Amniotic stem cell (primary cell): ENCODE measurements at regions not wholly inside any gene's neighbourhood (a gene's known extent, or its start where the extent isn't known, plus 50 kb on each side); places are given as distances from the start of the nearest gene placed in this dataset.

Experiments
- DNase-seq: peaks from one replicate; lab custom pipeline; 2025; lab: John Stamatoyannopoulos, UW

DNA sequence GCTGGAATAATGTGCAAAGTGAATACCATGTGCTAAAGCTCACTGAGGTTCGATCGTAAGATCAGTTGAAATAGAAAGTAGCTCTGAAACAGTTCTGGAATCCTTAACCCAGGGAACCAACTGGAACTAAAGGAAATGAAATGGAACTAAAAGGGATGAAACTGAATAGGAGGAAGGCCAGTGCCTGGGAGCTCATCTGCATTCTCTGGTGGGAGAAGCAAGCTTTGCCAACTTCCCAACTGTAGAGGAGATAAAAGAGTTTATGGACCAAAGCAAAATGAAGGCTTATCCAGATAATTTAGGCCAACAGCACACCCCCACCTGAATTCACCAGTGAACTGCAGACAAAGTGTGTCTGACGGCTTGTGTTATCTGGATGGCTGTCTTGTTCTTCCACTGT, 188.6 kb upstream of the HABP2 start:
- no peak for DNase-seq

DNA sequence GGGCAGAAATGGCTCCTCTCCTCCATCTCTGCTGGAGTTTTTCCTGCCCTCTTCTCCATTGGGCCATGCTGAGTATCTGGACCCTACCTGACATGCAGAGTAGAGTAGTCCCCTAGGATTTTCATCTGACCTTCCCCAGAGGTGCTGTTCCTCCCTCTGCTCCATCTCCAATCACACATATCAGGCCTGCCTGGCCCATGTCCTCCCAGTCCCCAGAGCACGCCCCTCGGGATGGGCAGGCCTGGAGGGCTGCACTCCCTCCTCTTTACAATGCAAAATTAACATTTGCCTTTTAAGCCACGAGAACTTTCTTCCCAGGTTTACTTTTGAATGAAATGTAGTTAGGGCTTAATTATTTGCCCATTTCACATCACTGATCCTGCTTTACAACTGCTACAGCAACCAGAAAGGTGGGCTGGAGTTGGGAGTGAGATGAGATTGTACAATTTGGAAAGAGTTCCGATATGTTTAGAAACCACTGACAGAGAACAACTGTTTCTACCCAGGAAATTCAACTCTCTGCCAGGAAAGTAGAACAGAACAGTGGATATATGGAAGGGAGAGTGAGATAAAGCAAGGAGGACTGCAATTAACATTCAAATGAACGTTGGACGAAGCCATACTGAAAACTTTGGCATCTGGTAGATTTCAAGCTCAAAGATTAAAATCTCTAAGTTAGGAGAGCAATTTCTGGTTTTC, 184.0 kb upstream of the HABP2 start:
- DNase-seq = no peak

DNA sequence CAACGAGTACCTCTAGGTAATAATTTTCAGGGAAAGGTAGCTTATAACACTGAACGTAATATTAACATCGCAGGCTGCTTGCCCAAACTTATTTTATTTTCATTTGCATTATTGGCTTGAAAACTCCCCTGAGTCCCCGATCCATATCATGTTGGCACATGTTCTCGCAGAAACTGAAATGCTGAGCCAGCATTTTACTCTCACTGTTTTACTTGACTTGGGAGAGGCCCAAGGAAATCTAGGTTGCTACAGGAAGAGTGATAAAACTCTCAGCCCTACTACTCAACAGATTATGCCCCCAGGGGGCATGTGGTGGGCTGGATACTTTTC, 183.5 kb upstream of the HABP2 start:
- no peak for DNase-seq

DNA sequence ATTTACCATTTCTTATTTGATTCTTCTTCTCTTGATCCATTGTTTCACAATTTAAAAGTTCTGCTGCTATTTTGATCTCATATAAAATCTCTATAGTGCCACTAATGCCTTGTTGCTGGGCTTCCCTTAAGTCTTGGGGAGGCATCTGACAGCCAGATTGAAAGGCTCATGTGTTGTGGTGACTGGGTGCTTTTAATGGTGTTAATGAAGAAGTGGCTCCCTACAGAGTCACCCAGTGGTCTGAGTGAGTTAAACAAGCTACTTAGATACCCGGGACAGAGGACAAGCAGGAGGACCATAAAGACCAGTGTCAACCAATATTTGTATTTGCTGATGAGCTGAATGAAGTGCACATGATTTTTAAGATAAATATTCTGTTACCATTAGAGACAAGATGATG, 176.4 kb upstream of the HABP2 start:
- DNase-seq = no peak

DNA sequence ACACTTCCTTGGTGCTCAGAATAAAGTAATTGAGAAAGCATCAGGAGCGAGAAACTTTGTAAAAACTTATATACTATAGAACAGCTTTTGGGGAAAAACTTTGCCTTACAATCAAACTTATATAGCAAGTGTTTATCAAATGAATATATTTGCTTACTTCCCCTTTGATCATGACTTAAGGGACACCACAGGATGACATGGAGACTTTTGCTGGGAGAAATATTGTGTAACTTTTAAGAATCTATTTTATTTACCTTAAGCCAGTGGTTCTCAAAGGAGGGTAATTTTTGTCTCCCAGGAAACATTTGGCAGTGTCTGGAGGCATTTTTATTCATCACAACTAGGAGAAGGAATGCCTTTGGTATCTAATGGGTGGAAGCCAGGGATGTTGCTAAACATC, 173.8 kb upstream of the HABP2 start:
- DNase-seq = no peak

DNA sequence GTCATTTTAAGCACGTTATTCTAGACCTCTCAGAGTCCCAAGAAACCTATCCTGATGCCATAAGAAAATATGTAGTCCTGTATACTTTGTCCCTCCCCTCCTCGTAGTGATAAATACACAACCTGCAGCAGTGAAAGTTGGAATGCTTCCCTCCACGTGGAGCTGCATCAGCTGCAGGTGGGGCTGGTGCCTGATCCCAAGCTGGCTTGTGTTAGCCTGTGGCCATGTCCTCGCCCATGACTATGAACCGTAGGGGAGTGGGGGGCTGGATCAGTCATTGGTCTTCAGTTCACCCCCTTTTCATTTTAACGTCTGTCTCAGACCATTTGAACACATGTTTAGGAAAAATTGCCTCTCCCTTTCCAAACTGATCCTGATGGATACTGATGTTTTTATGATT, 171.4 kb upstream of the HABP2 start:
- DNase-seq = no peak

DNA sequence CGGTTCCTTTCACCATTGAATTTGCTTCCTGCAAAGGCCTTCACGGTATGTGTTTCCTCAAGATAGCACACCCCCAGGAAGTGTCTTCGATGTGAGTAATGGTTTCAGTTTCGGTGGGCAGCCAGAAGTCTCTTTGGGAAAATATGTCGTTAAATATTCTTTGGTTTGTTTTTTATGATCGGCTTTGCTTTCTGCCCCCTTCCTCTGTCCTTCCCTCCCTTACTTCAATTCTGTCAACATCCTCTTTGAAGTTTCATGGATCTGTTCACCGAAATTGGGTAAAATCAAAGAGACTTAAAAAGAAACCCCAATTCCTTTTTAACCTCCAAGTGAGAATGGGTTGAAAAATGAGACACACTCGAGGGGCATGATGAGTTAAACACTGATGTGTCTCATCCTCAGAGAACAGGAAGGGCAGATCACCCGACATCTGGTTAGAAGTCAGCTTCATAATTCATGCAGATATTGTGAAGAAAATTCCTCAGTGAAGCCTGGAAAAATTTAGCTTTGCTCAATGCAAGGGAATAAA, 170.8 kb upstream of the HABP2 start:
- peak; percentile 24 for DNase-seq

DNA sequence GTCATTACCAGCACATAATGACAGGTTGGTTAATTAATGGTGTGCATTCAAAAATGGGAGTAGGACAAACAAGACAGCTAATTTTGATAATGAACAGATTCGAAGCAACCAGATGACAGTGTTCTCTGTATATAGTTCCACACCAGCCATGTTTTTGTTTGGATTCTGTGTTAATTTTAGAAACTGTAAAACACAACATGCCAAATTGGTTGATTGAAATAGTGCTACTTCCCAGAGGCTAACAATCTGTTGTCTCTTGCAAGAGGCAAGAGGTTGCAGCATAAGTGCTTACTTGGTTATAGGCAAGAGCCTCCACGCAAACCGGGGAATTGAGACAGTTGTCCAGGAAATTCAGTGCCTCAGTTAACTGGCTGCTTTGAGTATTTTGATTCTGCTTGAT, 170.2 kb upstream of the HABP2 start:
- no peak for DNase-seq

DNA sequence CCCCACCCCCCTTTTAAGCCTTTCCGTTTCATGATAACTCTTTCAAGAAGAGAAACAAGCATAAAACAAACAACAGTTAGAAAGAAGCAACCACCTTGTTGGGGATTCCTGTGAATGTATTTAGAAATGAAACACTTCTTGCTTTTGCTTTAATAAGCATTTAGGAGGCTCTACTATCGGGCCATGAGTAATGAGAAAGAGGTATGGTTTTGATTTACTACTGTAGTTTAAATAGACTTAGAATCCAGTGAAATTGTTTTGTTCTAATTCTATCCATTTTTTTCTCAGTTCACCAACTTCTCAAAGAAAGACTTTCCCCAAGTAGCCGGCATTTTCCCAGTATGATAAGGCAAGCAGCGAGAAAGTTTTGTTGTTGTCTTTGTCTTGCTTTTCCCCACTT, 168.7 kb upstream of the HABP2 start:
- DNase-seq = no peak

DNA sequence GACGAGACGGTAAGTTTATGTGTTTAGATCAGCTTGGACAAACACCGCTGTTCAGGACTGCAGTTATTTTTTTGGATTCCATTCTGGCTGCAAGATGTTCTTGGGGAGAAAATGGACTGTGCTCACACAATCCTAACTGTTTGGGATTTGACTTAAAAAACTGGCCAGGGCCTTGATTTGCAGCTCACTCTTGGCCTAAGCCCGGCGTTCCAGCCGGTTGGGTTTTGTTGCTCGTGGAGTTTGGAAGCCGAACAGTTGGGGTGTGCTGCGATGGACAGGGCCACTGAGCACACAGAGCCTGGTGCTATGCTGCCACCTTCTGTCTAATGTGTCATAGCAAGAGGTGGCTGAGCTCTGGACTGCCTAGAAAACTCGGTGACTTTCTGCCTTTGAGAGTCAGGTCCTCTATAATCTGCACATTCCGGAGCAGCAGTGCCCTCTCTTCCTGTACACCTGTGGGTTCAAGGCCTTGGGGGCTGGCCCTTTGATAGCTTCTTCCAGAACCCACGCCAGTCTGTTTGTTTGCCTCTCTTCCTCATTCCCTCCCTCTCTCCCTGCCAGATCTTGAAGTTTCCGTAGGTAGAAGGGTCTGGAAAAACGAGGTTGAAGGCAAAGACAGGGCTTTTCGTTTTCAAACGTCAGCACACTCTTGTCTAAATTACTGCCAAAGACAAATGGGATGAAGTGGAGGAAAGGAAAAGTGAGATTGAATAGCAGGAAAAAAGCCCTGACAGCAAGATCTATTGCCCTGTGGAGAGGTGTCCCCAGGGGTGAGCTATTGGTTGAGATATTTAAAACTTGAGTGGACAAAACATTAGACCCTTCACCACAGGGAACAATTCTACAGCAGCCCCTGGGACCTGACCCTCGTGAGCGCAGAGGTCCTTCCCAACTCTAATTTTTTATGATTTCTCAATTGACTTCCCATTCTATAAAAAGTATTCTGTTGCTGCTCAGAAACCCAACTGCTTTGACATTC, 167.5 kb upstream of the HABP2 start:
- peak; percentile 81 for DNase-seq

DNA sequence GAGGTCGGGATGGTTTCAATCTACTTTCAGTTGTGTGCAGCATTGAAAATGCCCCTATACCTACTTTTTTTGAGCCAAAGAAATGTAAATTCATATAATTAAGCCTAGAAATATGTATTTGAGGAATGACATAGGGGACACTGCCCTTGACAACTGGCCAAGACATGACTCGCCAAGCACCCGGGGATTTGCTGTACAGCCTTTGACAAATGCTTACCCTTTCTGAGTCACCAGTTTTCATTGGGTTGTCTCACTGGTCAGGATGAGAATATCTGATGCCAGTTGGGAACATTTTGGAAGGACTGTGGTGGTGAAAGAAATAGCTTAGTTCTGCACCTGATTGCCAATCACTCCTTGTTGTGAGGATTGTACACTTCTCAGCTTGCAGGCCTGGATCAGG, 166.8 kb upstream of the HABP2 start:
- DNase-seq = peak; percentile 32

DNA sequence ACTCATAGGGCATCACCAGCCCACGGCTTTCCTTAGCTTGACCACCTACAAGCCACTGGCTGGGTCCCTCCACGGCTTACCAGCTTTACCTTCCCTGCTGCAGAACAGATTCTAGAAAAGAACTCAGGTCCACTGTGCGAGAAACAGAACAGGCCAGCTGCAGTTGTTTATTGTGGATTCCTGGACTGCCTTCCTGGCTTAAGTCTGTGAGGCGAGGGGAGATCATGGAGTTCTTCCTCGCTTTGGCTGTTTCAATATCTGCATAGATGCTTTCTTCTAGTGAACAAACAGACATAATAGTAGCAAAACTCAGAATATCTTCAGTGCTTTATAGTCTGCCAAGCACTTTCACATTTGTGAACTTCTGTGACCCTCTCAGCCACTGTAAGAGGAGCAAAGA, 162.9 kb upstream of the HABP2 start:
- DNase-seq = no peak

DNA sequence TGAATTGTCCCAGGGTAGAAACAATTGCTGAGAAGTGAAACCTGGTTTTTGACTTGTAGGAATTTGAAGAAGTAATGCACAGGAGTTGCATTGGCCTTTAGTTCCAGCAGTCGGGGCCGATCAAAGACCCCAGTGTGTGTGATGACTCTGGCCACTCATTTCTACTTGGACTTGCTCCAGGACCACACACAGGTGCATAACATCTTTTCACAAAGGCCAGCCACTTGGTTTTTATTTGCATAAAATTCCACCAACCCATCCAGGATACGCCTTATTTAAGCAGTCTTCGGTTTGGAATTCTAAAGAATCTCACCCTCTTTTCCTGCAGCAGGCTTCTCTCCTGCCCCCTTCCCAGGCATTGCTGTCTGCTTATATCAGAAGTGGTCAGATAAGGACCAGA, 162.0 kb upstream of the HABP2 start:
- no peak for DNase-seq

DNA sequence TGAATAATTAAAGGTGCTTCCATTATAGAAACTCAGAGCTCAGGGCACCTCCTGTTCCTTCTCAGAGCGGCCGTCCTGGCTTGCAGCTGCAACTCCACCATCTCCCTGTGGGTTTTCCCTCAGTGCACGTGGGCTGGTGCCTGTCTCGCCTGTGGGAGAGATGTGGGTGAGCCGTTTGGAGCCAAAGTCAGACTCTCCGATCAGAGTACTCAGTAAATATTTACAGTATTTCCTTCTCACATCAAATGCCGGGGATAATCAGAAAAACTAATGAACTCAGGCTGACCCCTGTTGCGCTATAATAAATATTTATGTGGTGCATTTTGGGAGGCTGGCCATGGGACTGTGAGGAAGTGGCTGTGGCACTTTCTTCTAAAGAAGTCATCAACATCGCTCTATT, 155.8 kb upstream of the HABP2 start:
- no peak for DNase-seq

DNA sequence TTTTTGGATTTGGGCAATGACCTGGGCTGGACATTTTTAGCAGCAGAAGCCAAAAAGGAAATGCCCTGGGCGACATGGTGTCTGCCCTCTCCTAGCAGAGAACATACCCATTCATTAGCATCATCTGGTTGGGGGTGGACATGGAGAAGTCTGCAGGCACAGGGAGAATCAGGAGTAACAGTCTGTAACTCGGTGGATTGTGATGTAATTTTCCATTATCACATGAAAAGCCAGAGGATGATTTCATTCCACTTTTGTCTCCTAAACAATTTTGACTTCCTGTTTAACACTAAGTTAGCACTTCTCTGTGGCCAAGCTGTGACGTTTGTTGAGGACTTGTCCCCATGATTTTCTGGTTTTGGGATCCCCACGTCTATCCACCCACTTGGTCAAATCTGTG, 153.8 kb upstream of the HABP2 start:
- DNase-seq = no peak

DNA sequence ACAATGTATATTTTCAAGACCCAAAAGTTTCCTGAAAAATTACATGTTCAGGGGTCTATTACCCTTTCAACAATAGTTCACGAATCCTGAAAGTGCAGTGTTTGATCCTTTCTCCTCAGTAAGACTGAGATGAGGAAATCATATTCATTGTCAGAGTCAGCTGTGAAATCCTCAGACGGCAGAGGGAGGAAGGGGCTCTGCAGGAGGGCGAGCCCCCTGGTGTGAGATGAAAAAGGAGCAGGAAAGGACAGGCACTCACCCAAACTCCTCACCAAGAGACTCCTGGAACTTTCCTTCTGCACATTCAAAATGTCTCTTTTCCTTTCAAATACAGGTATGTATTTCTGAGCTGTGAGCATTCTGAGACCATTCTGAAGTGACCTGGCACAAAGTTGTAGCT, 150.3 kb upstream of the HABP2 start:
- no peak for DNase-seq

DNA sequence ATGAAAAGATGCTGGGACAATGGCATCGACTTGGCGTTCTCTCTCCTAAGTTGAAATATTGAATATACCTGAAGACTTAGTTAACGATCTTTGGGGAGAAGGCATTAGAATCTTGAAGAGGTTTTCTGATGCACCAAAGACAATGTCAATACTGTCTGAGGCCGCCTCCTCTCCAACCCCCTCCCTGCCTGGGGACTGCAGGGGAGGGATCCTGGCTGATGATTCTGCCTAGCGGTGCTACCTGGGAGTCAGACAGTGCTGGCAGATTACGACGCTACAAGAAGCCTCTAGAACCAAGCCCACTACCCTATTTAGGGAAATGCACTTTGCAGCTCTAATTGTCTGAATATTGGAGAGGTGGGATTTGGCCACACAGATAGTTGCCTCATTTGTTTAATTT, 145.6 kb upstream of the HABP2 start:
- no peak for DNase-seq

DNA sequence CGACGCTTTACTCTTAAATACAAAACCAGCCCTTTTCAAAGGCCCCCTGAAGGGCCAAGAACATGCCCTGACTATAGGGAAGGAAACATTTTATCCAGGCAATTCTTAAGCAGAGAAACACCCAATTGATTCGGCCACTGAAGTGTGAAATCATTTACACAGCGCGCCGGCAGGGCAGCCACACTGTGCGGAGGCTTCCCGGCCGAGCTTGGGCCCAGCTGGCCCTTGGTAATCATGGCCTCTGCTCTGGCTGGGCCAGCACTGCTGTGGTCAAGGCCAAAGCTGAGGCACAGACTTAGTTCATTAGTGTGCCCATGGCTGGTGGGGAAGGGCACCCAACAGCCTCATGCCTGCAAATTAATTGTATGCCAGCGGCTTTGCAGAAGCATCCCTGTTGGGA, 143.7 kb upstream of the HABP2 start:
- no peak for DNase-seq

DNA sequence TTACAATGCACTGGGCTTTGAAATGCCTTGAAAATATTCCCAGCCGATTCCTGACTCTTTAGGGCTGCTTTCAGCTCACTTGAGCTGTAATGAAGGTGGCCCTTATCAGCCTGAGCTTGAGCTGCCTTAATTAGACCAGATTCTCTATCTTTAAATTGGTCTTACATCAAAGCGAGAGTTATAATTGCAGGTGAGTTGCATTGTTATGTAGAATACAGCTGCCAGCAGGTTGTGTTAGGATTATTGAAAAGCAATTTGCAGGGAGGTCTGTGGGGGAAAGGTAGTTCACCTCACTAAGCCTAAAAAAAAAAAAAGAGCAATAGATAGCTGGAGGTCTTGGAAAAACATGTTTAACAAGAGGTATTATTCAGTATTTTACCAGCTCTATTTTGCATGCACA, 142.2 kb upstream of the HABP2 start:
- no peak for DNase-seq

DNA sequence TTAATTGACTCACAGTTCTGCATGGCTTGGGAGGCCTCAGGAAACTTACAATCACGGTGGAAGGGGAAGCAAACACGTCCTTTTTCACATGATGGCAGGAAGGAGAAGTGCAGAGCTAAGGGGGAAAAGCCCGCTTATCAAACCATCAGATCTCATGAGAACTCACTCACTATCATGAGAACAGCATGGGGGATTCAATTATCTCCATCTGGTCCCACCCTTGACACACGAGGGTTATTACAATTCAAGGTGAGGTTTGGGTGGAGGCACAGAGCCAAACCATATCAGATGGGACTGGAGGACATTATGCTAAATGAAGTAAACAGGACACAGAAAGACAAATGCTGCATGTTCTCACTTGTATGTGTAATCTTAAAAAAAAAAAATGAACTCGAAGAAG, 141.4 kb upstream of the HABP2 start:
- DNase-seq = no peak

DNA sequence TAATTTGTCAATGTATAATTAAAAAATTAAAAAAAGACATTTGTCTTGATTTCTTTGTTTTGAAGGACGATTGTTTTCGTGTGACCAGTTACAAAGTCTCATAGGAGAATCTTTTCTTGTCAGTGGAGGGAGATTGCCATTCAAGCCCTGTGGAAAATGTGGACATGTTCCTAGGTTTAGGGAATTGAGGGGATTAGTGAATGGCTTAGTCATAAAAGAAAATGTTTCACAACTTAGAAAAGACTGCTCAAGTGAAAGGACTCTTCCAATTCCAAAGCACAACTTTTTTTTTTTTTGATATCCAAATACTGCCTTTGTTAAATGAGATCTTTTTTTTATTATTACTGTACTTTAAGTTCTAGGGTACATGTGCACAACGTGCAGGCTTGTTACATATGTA, 140.7 kb upstream of the HABP2 start:
- no peak for DNase-seq

DNA sequence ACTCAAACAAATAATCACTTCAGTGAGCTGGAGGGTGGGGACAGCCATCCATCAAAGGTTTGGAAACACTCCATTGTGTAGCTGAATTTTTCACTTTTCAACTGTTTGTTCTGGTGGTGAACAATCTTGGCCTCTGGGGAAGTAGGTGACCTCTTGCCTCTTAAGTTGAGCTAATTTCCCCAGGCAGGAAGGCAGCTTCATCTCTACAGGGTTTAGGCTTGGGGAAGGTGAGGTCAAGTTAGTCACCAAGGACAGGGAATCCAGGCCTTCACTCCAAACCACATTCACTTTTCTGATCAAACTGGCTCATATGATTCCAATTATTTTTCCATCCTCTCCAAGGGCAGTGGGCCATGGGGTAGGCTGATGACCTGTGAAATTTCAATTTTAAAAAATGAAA, 138.3 kb upstream of the HABP2 start:
- no peak for DNase-seq

DNA sequence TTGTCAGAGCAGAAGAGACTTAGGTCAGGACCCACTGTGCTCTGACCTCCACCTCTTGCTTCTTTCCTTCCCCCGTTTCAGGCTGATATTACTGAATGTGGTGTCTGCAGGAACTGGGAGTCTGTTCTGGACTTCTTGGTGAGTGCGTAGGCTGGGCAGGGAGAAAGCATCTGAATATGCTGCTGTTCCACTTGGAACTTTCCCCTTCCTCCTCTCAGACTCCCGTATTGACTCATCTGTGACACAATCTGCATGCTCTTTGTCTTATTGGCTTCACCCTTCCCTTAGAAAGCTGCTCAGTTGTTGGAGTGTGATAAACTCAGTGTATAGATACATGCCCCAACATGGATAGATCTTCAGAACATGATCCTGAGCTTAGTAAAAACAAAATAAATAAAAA, 137.6 kb upstream of the HABP2 start:
- DNase-seq = no peak
